GM23338 (cell line): ENCODE measurements at regions not wholly inside any gene's neighbourhood (a gene's known extent, or its start where the extent isn't known, plus 50 kb on each side); places are given as distances from the start of the nearest gene placed in this dataset.

Experiments
- CREB1 ChIP-seq: fragments of 250-450 bp; sonication (Bioruptor Pico); IDR thresholded peaks from 2 replicates; pipeline ENCODE4 v1.5.0; 2020; ENCODE audit warnings: low read depth, mild to moderate bottlenecking, moderate library complexity
- EZH2 ChIP-seq: fragments of 200-600 bp; sonication (generic); IDR thresholded peaks from one replicate; pipeline ENCODE4 v1.8.0; 2017; ENCODE audit warnings: antibody characterized with exemption, mild to moderate bottlenecking, low read depth; ENCODE audit not compliant: unreplicated experiment
- EZH2phosphoT487 ChIP-seq: fragments of 200-600 bp; sonication (generic); IDR thresholded peaks from one replicate; pipeline ENCODE4 v1.8.1; 2018; ENCODE audit warnings: antibody characterized with exemption; ENCODE audit not compliant: unreplicated experiment
- POLR2AphosphoS5 ChIP-seq: IDR thresholded peaks from 2 replicates; pipeline ENCODE4 v1.6.1; 2016; ENCODE audit warnings: antibody characterized with exemption, low read depth
- TF ChIP-seq, protein P1 (sequence below), 2 experiments: fragments of 200-600 bp in 1 of 2; sonication (generic) in 1 of 2; conservative IDR thresholded peaks; 2 replicates each; pipeline versions ENCODE4 v1.5.1 to v1.6.1; 2016 to 2017; ENCODE audit warnings: antibody characterized with exemption in 2 of 2, low read depth in 2 of 2, mild to moderate bottlenecking in 2 of 2, moderate library complexity in 1 of 2

DNA sequence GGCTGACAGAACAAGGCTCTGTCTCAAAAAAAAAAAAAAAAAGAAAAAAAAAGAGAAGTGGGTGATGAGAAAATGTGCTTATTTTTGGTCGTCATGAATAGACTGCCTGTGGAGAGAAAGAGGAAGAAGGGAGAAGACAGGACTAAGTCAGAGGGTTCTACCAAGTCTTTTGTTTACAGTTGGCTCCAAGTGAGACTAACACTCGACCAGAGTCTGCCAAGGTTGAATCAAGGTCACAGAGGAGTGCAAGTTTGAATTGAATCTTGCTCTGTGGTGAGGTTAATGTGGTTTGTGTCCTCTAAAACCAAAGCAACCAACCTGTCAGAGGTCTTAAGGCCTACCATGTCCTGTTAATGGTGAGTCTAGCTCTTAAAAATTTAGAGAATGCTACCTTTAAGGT, 334.1 kb upstream of the GRM7 start:
- TF ChIP-seq POLR2AphosphoS5 (no peak), EZH2 (no peak), CREB1 (CRISPR knock-in tag) (no peak), EZH2phosphoT487 (no peak)
- TF ChIP-seq, protein P1, sequence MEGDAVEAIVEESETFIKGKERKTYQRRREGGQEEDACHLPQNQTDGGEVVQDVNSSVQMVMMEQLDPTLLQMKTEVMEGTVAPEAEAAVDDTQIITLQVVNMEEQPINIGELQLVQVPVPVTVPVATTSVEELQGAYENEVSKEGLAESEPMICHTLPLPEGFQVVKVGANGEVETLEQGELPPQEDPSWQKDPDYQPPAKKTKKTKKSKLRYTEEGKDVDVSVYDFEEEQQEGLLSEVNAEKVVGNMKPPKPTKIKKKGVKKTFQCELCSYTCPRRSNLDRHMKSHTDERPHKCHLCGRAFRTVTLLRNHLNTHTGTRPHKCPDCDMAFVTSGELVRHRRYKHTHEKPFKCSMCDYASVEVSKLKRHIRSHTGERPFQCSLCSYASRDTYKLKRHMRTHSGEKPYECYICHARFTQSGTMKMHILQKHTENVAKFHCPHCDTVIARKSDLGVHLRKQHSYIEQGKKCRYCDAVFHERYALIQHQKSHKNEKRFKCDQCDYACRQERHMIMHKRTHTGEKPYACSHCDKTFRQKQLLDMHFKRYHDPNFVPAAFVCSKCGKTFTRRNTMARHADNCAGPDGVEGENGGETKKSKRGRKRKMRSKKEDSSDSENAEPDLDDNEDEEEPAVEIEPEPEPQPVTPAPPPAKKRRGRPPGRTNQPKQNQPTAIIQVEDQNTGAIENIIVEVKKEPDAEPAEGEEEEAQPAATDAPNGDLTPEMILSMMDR (conservative IDR thresholded peaks at IDR 0.05; ENCODE audit: low read depth in 2 of 2) = no peak
